GM23248 (cell line): ENCODE measurements at regions not wholly inside any gene's neighbourhood (a gene's known extent, or its start where the extent isn't known, plus 50 kb on each side); places are given as distances from the start of the nearest gene placed in this dataset.

ENCODE experiments used
- DNase-seq: peaks from one replicate; pipeline ENCODE4 v3.0.0-alpha.2; 2015
- H2AFZ ChIP-seq: fragments of 200-600 bp; sonication (generic); 2 replicates; pipeline ENCODE4 v1.6.1; 2016; ENCODE audit warnings: antibody characterized with exemption
- H3F3A ChIP-seq: fragments of 200-600 bp; sonication (generic); 2 replicates; pipeline ENCODE4 v1.6.1; 2016; ENCODE audit warnings: mild to moderate bottlenecking, antibody characterized with exemption, mixed run types; ENCODE audit not compliant: insufficient read depth
- H3K27ac ChIP-seq: fragments of 200-600 bp; sonication (generic); 2 replicates; pipeline ENCODE4 v1.5.1; 2016; ENCODE audit warnings: mild to moderate bottlenecking
- H3K27me3 ChIP-seq: fragments of 200-600 bp; sonication (generic); replicated peaks from 2 replicates; pipeline ENCODE4 v1.6.1; 2016; ENCODE audit warnings: mild to moderate bottlenecking; ENCODE audit not compliant: insufficient read depth
- H3K36me3 ChIP-seq: fragments of 200-600 bp; sonication (generic); 2 replicates; pipeline ENCODE4 v1.6.1; 2016; ENCODE audit warnings: low read depth, mild to moderate bottlenecking
- H3K4me1 ChIP-seq: fragments of 200-600 bp; sonication (generic); 2 replicates; pipeline ENCODE4 v1.6.1; 2016; ENCODE audit warnings: mild to moderate bottlenecking; ENCODE audit not compliant: insufficient read depth
- H3K4me2 ChIP-seq: fragments of 200-600 bp; sonication (generic); one replicate; pipeline ENCODE4 v1.6.1; 2016; ENCODE audit warnings: mild to moderate bottlenecking; ENCODE audit not compliant: unreplicated experiment
- H3K4me3 ChIP-seq: fragments of 200-600 bp; sonication (generic); 2 replicates; pipeline ENCODE4 v1.5.1; 2016; ENCODE audit warnings: mild to moderate bottlenecking
- H3K79me2 ChIP-seq: fragments of 200-600 bp; sonication (generic); 2 replicates; pipeline ENCODE4 v1.6.1; 2016; ENCODE audit warnings: mild to moderate bottlenecking; ENCODE audit not compliant: insufficient read depth
- H3K9ac ChIP-seq: fragments of 200-600 bp; sonication (generic); 2 replicates; pipeline ENCODE4 v1.6.1; 2016; ENCODE audit warnings: mild to moderate bottlenecking
- H3K9me2 ChIP-seq: fragments of 200-600 bp; sonication (generic); 2 replicates; pipeline ENCODE4 v1.6.1; 2016; ENCODE audit warnings: mixed run types, mild to moderate bottlenecking, moderate library complexity; ENCODE audit not compliant: insufficient read depth
- H3K9me3 ChIP-seq: fragments of 200-600 bp; sonication (generic); one replicate; pipeline ENCODE4 v1.6.1; 2017; ENCODE audit warnings: low read depth
- H4K20me1 ChIP-seq: fragments of 200-600 bp; sonication (generic); 2 replicates; pipeline ENCODE4 v1.6.0; 2016; ENCODE audit not compliant: insufficient read depth
- EZH2 ChIP-seq: fragments of 200-600 bp; sonication (generic); IDR thresholded peaks from 2 replicates; pipeline ENCODE4 v1.6.1; 2018; ENCODE audit warnings: antibody characterized with exemption, mild to moderate bottlenecking; ENCODE audit not compliant: insufficient read depth, poor library complexity, severe bottlenecking
- EZH2phosphoT487 ChIP-seq: fragments of 200-600 bp; sonication (generic); IDR thresholded peaks from 2 replicates; pipeline ENCODE4 v1.6.1; 2018; ENCODE audit warnings: antibody characterized with exemption, moderate library complexity, mild to moderate bottlenecking, low read depth; ENCODE audit not compliant: insufficient read depth
- WGBS, 2 experiments: methylation state at CpG; one replicate each; pipeline ENCODE4 v1.1.6; 2015 to 2017; ENCODE audit warnings: low lambda C conversion rate in 2 of 2, low coverage in 1 of 2; ENCODE audit errors: missing lambda C conversion rate in 2 of 2; 5-methylcytosine and 5-hydroxymethylcytosine counted together
- in situ Hi-C: fragments of 300-500 bp; cut with MboI; formaldehyde crosslinking; loops from 2 replicates; pipeline ENCODE4 v1.15.0; 2020

DNA sequence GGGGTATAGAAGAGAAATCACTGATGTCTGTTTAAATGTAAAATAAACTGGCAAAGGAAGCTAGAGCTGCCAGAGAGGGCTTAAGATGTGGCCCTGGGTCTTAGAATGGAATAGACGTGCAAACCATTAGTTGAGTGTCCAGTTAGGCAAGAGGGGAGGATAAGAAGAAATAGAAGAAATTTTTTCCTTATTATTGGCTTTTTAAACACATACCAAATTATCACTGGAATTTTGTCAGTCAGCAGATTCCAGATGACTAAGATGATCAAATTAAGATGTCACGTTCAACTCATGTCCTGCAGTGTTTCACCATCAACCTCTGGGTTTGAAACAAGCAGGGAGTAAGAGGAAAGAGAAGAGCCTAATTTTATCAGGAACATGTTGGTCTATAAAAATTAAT lies 71.6 kb upstream of the C1orf21 start:
- in situ Hi-C loops, result no loop called here
- H3K4me1 ChIP-seq, result peaks cover 20% of the 10 kb centered on the region
- H3K4me2 ChIP-seq, result peak overlapping the region; percentile 61
- no peaks in the 10 kb centered on the region for H3K79me2 ChIP-seq
- TF ChIP-seq EZH2 (no peak), EZH2phosphoT487 (no peak)
- H3K9me2 ChIP-seq, result no peaks in the 10 kb centered on the region
- no peaks in the 10 kb centered on the region for H3K36me3 ChIP-seq
- H3K27me3 ChIP-seq, result no peaks in the 10 kb centered on the region
- H3K9ac ChIP-seq, result no peak overlapping the region
- H3K27ac ChIP-seq, result no peak overlapping the region
- H3K4me3 ChIP-seq, result peak overlapping the region; percentile 12; the same call in 1 of the 2 replicates
- peak; percentile 75 for DNase-seq
- H3K9me3 ChIP-seq, result no peaks in the 10 kb centered on the region
- peaks cover 12% of the 10 kb centered on the region for H3F3A ChIP-seq
- H4K20me1 ChIP-seq, result no peaks in the 10 kb centered on the region
- H2AFZ ChIP-seq, result no peak overlapping the region; the same call in 1 of the 2 replicates
- WGBS, 2 experiments, result 2 to 3% methylated on average over 2 of the region's 2 CpGs

DNA sequence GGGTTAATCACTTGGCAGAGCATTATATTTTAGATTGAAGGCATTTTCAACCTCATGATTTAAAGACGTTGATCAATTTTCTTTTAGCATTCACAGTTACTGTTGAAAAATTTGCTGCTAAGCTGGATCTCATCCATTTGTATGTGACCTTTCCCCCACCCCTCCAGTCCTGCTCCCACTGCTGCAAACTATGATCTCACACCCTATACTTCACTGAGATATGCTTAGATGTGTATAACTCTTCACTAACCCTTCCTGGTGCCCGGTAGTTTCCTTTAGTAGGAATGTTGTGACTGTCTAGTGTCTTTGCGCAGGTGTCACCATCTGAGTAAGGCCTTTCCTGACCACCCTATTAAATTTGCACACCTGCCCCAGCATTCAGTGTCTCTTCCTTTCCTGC lies 67.0 kb upstream of the C1orf21 start:
- H3K9me2 ChIP-seq, result no peaks in the 10 kb centered on the region
- no peaks in the 10 kb centered on the region for H4K20me1 ChIP-seq
- peaks cover 12% of the 10 kb centered on the region for H3K4me1 ChIP-seq
- H3F3A ChIP-seq, result peaks cover 8% of the 10 kb centered on the region
- H2AFZ ChIP-seq, result no peak overlapping the region
- H3K27ac ChIP-seq, result no peak overlapping the region
- H3K79me2 ChIP-seq, result no peaks in the 10 kb centered on the region
- in situ Hi-C loops, result no loop called here
- DNase-seq, result no peak
- H3K4me3 ChIP-seq, result no peak overlapping the region
- H3K4me2 ChIP-seq, result no peak overlapping the region
- H3K9me3 ChIP-seq, result no peaks in the 10 kb centered on the region
- TF ChIP-seq EZH2, result no peak
- TF ChIP-seq EZH2phosphoT487, result no peak
- H3K27me3 ChIP-seq, result no peaks in the 10 kb centered on the region
- no peaks in the 10 kb centered on the region for H3K36me3 ChIP-seq
- no peak overlapping the region for H3K9ac ChIP-seq
- 68 to 69% methylated on average over 3 of the region's 3 CpGs for WGBS, 2 experiments

DNA sequence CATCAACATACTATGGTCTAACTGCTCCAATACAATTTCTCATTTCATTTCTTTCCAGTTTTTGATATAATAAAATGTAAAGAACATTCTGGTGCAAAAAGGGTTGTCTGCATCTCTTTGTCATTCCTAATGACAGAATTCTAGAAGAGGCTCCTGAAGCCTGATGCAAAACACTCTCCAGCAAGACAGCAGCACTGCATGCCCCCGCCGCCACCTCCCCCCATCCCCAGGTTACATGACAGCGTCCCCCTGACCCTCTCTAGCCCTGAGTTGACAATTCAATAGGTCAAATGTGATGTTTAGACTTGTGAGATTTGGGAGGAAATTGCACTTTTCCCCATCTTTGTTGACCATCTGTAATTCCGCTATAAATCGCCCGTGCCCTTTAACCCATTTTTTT lies 64.6 kb upstream of the C1orf21 start:
- H3K27me3 ChIP-seq, result no peaks in the 10 kb centered on the region
- in situ Hi-C loops, result no loop called here
- no peak overlapping the region for H3K9ac ChIP-seq
- no peaks in the 10 kb centered on the region for H3F3A ChIP-seq
- no peaks in the 10 kb centered on the region for H3K36me3 ChIP-seq
- H3K9me2 ChIP-seq, result no peaks in the 10 kb centered on the region
- DNase-seq, result no peak
- TF ChIP-seq EZH2 (no peak), EZH2phosphoT487 (no peak)
- H3K27ac ChIP-seq, result no peak overlapping the region
- H3K79me2 ChIP-seq, result no peaks in the 10 kb centered on the region
- no peaks in the 10 kb centered on the region for H3K9me3 ChIP-seq
- H2AFZ ChIP-seq, result no peak overlapping the region
- 96 to 99% methylated on average over 6 of the region's 6 CpGs for WGBS, 2 experiments
- H3K4me1 ChIP-seq, result no peaks in the 10 kb centered on the region
- no peak overlapping the region for H3K4me3 ChIP-seq
- no peaks in the 10 kb centered on the region for H4K20me1 ChIP-seq
- H3K4me2 ChIP-seq, result no peak overlapping the region

DNA sequence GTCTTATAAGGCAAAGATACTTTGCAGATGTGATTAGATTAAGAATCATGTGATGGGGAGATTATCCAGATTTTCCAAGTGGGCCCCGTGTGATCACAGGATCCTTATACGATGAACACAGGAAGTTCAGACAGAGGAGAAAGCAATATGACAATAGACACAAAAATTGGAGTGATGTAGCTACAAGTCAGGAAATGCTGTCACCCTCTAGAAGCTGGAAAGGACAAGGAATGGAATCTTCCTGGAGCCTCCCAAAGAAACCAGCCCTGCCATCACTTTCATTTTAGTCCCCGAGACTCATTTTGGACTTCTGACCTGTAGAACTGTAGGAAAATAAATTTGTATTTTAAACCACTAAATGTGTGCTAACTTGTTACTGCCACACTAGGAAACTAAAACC lies 61.9 kb upstream of the C1orf21 start:
- no peak overlapping the region for H3K4me2 ChIP-seq
- peak overlapping the region; percentile 35; the same call in 1 of the 2 replicates for H2AFZ ChIP-seq
- DNase-seq, result no peak
- no peaks in the 10 kb centered on the region for H3K79me2 ChIP-seq
- no peaks in the 10 kb centered on the region for H3K4me1 ChIP-seq
- no peak overlapping the region for H3K27ac ChIP-seq
- no peaks in the 10 kb centered on the region for H3K9me2 ChIP-seq
- H3K9me3 ChIP-seq, result no peaks in the 10 kb centered on the region
- no peak overlapping the region for H3K4me3 ChIP-seq
- no peaks in the 10 kb centered on the region for H4K20me1 ChIP-seq
- no peaks in the 10 kb centered on the region for H3K36me3 ChIP-seq
- in situ Hi-C loops, result no loop called here
- H3F3A ChIP-seq, result no peaks in the 10 kb centered on the region
- H3K9ac ChIP-seq, result no peak overlapping the region
- H3K27me3 ChIP-seq, result no peaks in the 10 kb centered on the region
- no peak for TF ChIP-seq EZH2
- TF ChIP-seq EZH2phosphoT487, result no peak
- WGBS, 2 experiments, result 51 to 62% methylated on average over 3 of the region's 3 CpGs

DNA sequence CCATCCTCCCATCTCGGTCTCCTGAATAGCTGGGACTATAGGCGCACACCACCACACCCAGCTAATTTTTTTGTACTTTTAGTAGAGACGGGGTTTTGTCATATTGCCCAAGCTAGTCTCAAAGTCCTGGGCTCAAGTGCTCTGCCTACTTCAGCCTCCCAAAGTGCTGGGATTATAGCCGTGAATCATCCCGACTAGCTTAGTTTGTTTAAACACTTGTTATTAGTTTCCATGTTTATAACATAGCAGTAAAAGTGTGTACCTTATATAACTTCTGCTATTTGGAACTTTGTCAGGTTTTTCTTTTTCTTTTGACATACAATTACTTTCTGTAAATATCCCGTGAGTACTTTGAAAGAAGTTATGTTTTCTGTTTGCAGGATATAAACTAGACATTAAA lies 60.6 kb upstream of the C1orf21 start:
- no peaks in the 10 kb centered on the region for H3K9me3 ChIP-seq
- DNase-seq, result no peak
- no peak overlapping the region for H3K4me2 ChIP-seq
- H3K9me2 ChIP-seq, result peaks cover 3% of the 10 kb centered on the region; the same call in 1 of the 2 replicates
- H3K79me2 ChIP-seq, result no peaks in the 10 kb centered on the region
- no peak overlapping the region for H3K9ac ChIP-seq
- no peaks in the 10 kb centered on the region for H4K20me1 ChIP-seq
- in situ Hi-C loops, result no loop called here
- 88 to 98% methylated on average over 6 of the region's 6 CpGs for WGBS, 2 experiments
- no peaks in the 10 kb centered on the region for H3F3A ChIP-seq
- H3K27ac ChIP-seq, result no peak overlapping the region
- no peaks in the 10 kb centered on the region for H3K4me1 ChIP-seq
- TF ChIP-seq EZH2, result no peak
- no peak for TF ChIP-seq EZH2phosphoT487
- H2AFZ ChIP-seq, result no peak overlapping the region
- no peaks in the 10 kb centered on the region for H3K36me3 ChIP-seq
- no peak overlapping the region for H3K4me3 ChIP-seq
- no peaks in the 10 kb centered on the region for H3K27me3 ChIP-seq
